ENCODE measurements at regions not wholly inside any gene's neighbourhood (a gene's known extent, or its start where the extent isn't known, plus 50 kb on each side); places are given as distances from the start of the nearest gene placed in this dataset.

- no peak overlapping the region for H2BK12ac ChIP-seq (ENCODE audit: insufficient read length, low read depth, low read length)
- no peak overlapping the region for H3K18ac ChIP-seq (ENCODE audit: insufficient read length, low read depth, low read length)
- H4K5ac ChIP-seq (ENCODE audit: insufficient read length, low read depth, low read length): no peak overlapping the region
- no peak overlapping the region for H3K9ac ChIP-seq (ENCODE audit: extremely low read depth, insufficient read length, low read length)
- no peaks in the 10 kb centered on the region for H3K9me3 Mint-ChIP-seq
- no peaks in the 10 kb centered on the region for H3K23me2 ChIP-seq (ENCODE audit: insufficient read length, low read depth, low read length, poor library complexity, severe bottlenecking)
- H2BK5ac ChIP-seq (ENCODE audit: insufficient read length, low read length): no peak overlapping the region
- H3K27me3 ChIP-seq (ENCODE audit: insufficient read depth, low read length): no peaks in the 10 kb centered on the region
- no peaks in the 10 kb centered on the region for H3K79me1 ChIP-seq (ENCODE audit: insufficient read depth, low read depth, low read length, poor library complexity, severe bottlenecking)
- no peak for TF ChIP-seq CTCF (conservative IDR thresholded peaks at IDR 0.05)
- H2BK120ac ChIP-seq (ENCODE audit: low read depth, low read length, poor library complexity, severe bottlenecking): no peak overlapping the region
- H3K4ac ChIP-seq (ENCODE audit: low read depth, low read length): no peak overlapping the region
- no peak overlapping the region for H4K91ac ChIP-seq (ENCODE audit: insufficient read length, low read depth, low read length)
- no peak overlapping the region for H3K23ac ChIP-seq (ENCODE audit: insufficient read length, low read depth, low read length)
- no peaks in the 10 kb centered on the region for H3K79me2 ChIP-seq (ENCODE audit: insufficient read depth, low read length)
- H3K56ac ChIP-seq (ENCODE audit: insufficient read length, low read depth, low read length): no peak overlapping the region
- no peaks in the 10 kb centered on the region for H4K20me1 ChIP-seq (ENCODE audit: control insufficient read depth, insufficient read depth, insufficient read length)
- H3K27me3 Mint-ChIP-seq (ENCODE audit: low read depth): no peaks in the 10 kb centered on the region
- H2AK5ac ChIP-seq (ENCODE audit: insufficient read length, low read length): no peak overlapping the region
- no peaks in the 10 kb centered on the region for H3K9me3 ChIP-seq (ENCODE audit: control insufficient read depth, low read depth, low read length)
- no peak overlapping the region for H2BK20ac ChIP-seq (ENCODE audit: low read depth, low read length, poor library complexity, severe bottlenecking)
- 0 out of 4 replicates have a peak, but pooled peaks cover 0 to 5% of the 10 kb centered on the region in 2 experiments for H3K4me1 Mint-ChIP-seq
- H3K27ac Mint-ChIP-seq: 0 out of 7 replicates have a peak overlapping the region, but pooled peaks of 1 of the 3 experiments have one; percentile 72
- H3K4me1 ChIP-seq (ENCODE audit: insufficient read depth, low read length): no peaks in the 10 kb centered on the region
- H3K36me3 Mint-ChIP-seq (ENCODE audit: insufficient read depth in 1 of 3, low read depth in 3 of 3): peaks cover 12 to 34% (median 17%) of the 10 kb centered on the region in 3 experiments; a peak in 6 of 7 replicates
- no peak overlapping the region for H3K4me2 ChIP-seq (ENCODE audit: insufficient read depth, insufficient read length, low read length)
- H3K14ac ChIP-seq (ENCODE audit: insufficient read depth, low read length): no peak overlapping the region
- DNase-seq: no peak
- no peak overlapping the region for H4K8ac ChIP-seq (replicated peaks; ENCODE audit: insufficient read length, low read depth, low read length)
- H3K27ac ChIP-seq (ENCODE audit: insufficient read length, low read depth, low read length): no peak overlapping the region
- WGBS (ENCODE audit: extremely low coverage, insufficient read length, low lambda C conversion rate): no CpG with 5 or more reads among the region's 1 CpG
- no peak overlapping the region for H2BK15ac ChIP-seq (ENCODE audit: low read depth, low read length)
- no peak overlapping the region for H3K4me3 Mint-ChIP-seq
- no peak overlapping the region for H2AFZ ChIP-seq (ENCODE audit: low read length)
- no peak overlapping the region for H3T11ph ChIP-seq (ENCODE audit: low read length)
These were observed 228.0 kb upstream of the RGS6 start for GRCh38 chr14:71704210-71704609.
